H9 (cell line): ENCODE measurements at regions not wholly inside any gene's neighbourhood (a gene's known extent, or its start where the extent isn't known, plus 50 kb on each side); places are given as distances from the start of the nearest gene placed in this dataset.

Experiments
- DNase-seq: peaks from one replicate; pipeline ENCODE4 v3.0.0-alpha.2; 2017
- H2AFZ ChIP-seq: one replicate; pipeline ENCODE4 v1.6.1; 2013; ENCODE audit warnings: mild to moderate bottlenecking, low read length, control low read depth, moderate library complexity
- H2AK5ac ChIP-seq: 2 replicates; pipeline ENCODE4 v1.6.1; 2013; ENCODE audit warnings: low read length, control low read depth, mixed read lengths; ENCODE audit not compliant: insufficient read length
- H2BK120ac ChIP-seq: one replicate; pipeline ENCODE4 v1.6.1; 2013; ENCODE audit warnings: low read depth, mild to moderate bottlenecking, low read length, control low read depth, inconsistent platforms; ENCODE audit not compliant: poor library complexity, severe bottlenecking
- H2BK12ac ChIP-seq: 2 replicates; pipeline ENCODE4 v1.6.1; 2013; ENCODE audit warnings: low read length, control low read depth, mixed read lengths, low read depth; ENCODE audit not compliant: insufficient read length
- H2BK15ac ChIP-seq: 2 replicates; pipeline ENCODE4 v1.6.1; 2013; ENCODE audit warnings: low read depth, low read length, control low read depth
- H2BK20ac ChIP-seq: one replicate; pipeline ENCODE4 v1.6.1; 2013; ENCODE audit warnings: low read depth, mild to moderate bottlenecking, low read length, control low read depth, inconsistent platforms; ENCODE audit not compliant: poor library complexity, severe bottlenecking
- H2BK5ac ChIP-seq: 2 replicates; pipeline ENCODE4 v1.6.1; 2013; ENCODE audit warnings: low read length, control low read depth, mixed read lengths; ENCODE audit not compliant: insufficient read length
- H3K14ac ChIP-seq: 2 replicates; pipeline ENCODE4 v1.6.1; 2013; ENCODE audit warnings: low read length, control low read depth; ENCODE audit not compliant: insufficient read depth
- H3K18ac ChIP-seq: 2 replicates; pipeline ENCODE4 v1.6.1; 2013; ENCODE audit warnings: low read depth, mild to moderate bottlenecking, mixed read lengths, low read length, control low read depth; ENCODE audit not compliant: insufficient read length
- H3K23ac ChIP-seq: 2 replicates; pipeline ENCODE4 v1.6.1; 2013; ENCODE audit warnings: low read length, control low read depth, mixed read lengths, low read depth; ENCODE audit not compliant: insufficient read length
- H3K23me2 ChIP-seq: 2 replicates; pipeline ENCODE4 v1.6.1; 2013; ENCODE audit warnings: low read depth, mild to moderate bottlenecking, mixed read lengths, low read length, control low read depth; ENCODE audit not compliant: insufficient read length, poor library complexity, severe bottlenecking
- H3K27ac ChIP-seq: 2 replicates; pipeline ENCODE4 v1.5.1; 2013; ENCODE audit warnings: low read length, control low read depth, mixed read lengths, low read depth; ENCODE audit not compliant: insufficient read length
- H3K27me3 ChIP-seq: 2 replicates; pipeline ENCODE4 v1.6.1; 2013; ENCODE audit warnings: low read length, control low read depth, inconsistent platforms; ENCODE audit not compliant: insufficient read depth
- H3K4ac ChIP-seq: 2 replicates; pipeline ENCODE4 v1.6.1; 2013; ENCODE audit warnings: low read depth, mild to moderate bottlenecking, control low read depth, inconsistent platforms, low read length, moderate library complexity
- H3K4me1 ChIP-seq: 2 replicates; pipeline ENCODE4 v1.6.1; 2013; ENCODE audit warnings: low read length, control low read depth, inconsistent platforms; ENCODE audit not compliant: insufficient read depth
- H3K4me2 ChIP-seq: 2 replicates; pipeline ENCODE4 v1.6.1; 2013; ENCODE audit warnings: low read length, control low read depth, mixed read lengths; ENCODE audit not compliant: insufficient read length, insufficient read depth
- H3K56ac ChIP-seq: 2 replicates; pipeline ENCODE4 v1.6.1; 2013; ENCODE audit warnings: low read depth, mild to moderate bottlenecking, mixed read lengths, low read length, control low read depth; ENCODE audit not compliant: insufficient read length
- H3K79me1 ChIP-seq: 2 replicates; pipeline ENCODE4 v1.6.1; 2013; ENCODE audit warnings: low read depth, mild to moderate bottlenecking, moderate library complexity, low read length, control low read depth, inconsistent platforms; ENCODE audit not compliant: insufficient read depth, poor library complexity, severe bottlenecking
- H3K79me2 ChIP-seq: 2 replicates; pipeline ENCODE4 v1.6.1; 2013; ENCODE audit warnings: low read length, control low read depth, inconsistent platforms; ENCODE audit not compliant: insufficient read depth
- H3K9ac ChIP-seq: 2 replicates; pipeline ENCODE4 v1.6.1; 2013; ENCODE audit warnings: low read length, control low read depth, mixed read lengths; ENCODE audit not compliant: insufficient read length; ENCODE audit errors: extremely low read depth
- H3K9me3 ChIP-seq: one replicate; pipeline ENCODE4 v1.6.1; 2013; ENCODE audit warnings: low read depth, low read length, inconsistent platforms; ENCODE audit not compliant: control insufficient read depth
- H3T11ph ChIP-seq: one replicate; pipeline ENCODE4 v1.6.1; 2013; ENCODE audit warnings: mild to moderate bottlenecking, low read length, control low read depth, inconsistent platforms
- H4K20me1 ChIP-seq: one replicate; pipeline ENCODE4 v1.6.1; 2013; ENCODE audit not compliant: control insufficient read depth, insufficient read length, insufficient read depth
- H4K5ac ChIP-seq: 2 replicates; pipeline ENCODE4 v1.6.1; 2013; ENCODE audit warnings: low read depth, mild to moderate bottlenecking, mixed read lengths, low read length, control low read depth; ENCODE audit not compliant: insufficient read length
- H4K8ac ChIP-seq: replicated peaks from 2 replicates; pipeline ENCODE4 v1.6.1; 2013; ENCODE audit warnings: low read length, control low read depth, mixed read lengths, low read depth; ENCODE audit not compliant: insufficient read length
- H4K91ac ChIP-seq: 2 replicates; pipeline ENCODE4 v1.6.1; 2013; ENCODE audit warnings: low read depth, mild to moderate bottlenecking, moderate library complexity, mixed read lengths, low read length, control low read depth; ENCODE audit not compliant: insufficient read length
- H3K27ac Mint-ChIP-seq, 3 experiments: 2 replicates in 2 of 3; 3 replicates in 1 of 3; pipeline ENCODE4 v1.8.0; 2020 to 2021; ENCODE audit warnings: mixed read lengths in 3 of 3, mild to moderate bottlenecking in 1 of 3, moderate library complexity in 1 of 3
- H3K27me3 Mint-ChIP-seq: 2 replicates; pipeline ENCODE4 v1.8.0; 2021; ENCODE audit warnings: low read depth, mild to moderate bottlenecking, moderate library complexity, mixed read lengths
- H3K36me3 Mint-ChIP-seq, 3 experiments: 2 replicates in 2 of 3; 3 replicates in 1 of 3; pipeline ENCODE4 v1.8.0; 2020 to 2021; ENCODE audit warnings: low read depth in 3 of 3, mixed read lengths in 3 of 3; ENCODE audit not compliant: insufficient read depth in 1 of 3
- H3K4me1 Mint-ChIP-seq, 2 experiments: 2 replicates each; pipeline ENCODE4 v1.8.0; 2020; ENCODE audit warnings: mixed read lengths in 2 of 2
- H3K4me3 Mint-ChIP-seq, 2 experiments: 2 replicates in 1 of 2; 3 replicates in 1 of 2; pipeline ENCODE4 v1.8.0; 2020 to 2021; ENCODE audit warnings: mild to moderate bottlenecking in 2 of 2, mixed read lengths in 2 of 2, moderate library complexity in 1 of 2
- H3K9me3 Mint-ChIP-seq, 2 experiments: 2 replicates in 1 of 2; 3 replicates in 1 of 2; pipeline ENCODE4 v1.8.0; 2020; ENCODE audit warnings: mild to moderate bottlenecking in 2 of 2, mixed read lengths in 2 of 2, moderate library complexity in 1 of 2
- CTCF ChIP-seq: fragments of 200-600 bp; sonication (generic); conservative IDR thresholded peaks from 3 replicates; pipeline ENCODE4 v1.8.0; 2021; ENCODE audit warnings: antibody characterized with exemption, mild to moderate bottlenecking

- no peaks in the 10 kb centered on the region for H3K23me2 ChIP-seq
- no peak overlapping the region for H2BK5ac ChIP-seq
- no peak overlapping the region for H3K14ac ChIP-seq
- H2AK5ac ChIP-seq: no peak overlapping the region
- H3K18ac ChIP-seq: no peak overlapping the region
- no peak for DNase-seq
- H3K4ac ChIP-seq: no peak overlapping the region
- H2BK15ac ChIP-seq: no peak overlapping the region
- no peaks in the 10 kb centered on the region for H3K27me3 ChIP-seq
- no peak overlapping the region for H3K9ac ChIP-seq
- H3K27ac ChIP-seq: no peak overlapping the region
- no peaks in the 10 kb centered on the region for H4K20me1 ChIP-seq
- H3K4me1 ChIP-seq: no peaks in the 10 kb centered on the region
- H4K8ac ChIP-seq: no peak overlapping the region
- H2BK20ac ChIP-seq: no peak overlapping the region
- H3K9me3 Mint-ChIP-seq: no peaks in the 10 kb centered on the region
- H3K9me3 ChIP-seq: no peaks in the 10 kb centered on the region
- H4K5ac ChIP-seq: no peak overlapping the region
- H3K27me3 Mint-ChIP-seq: no peaks in the 10 kb centered on the region
- H3K56ac ChIP-seq: no peak overlapping the region
- no peaks in the 10 kb centered on the region; a peak in 1 of 7 replicates for H3K36me3 Mint-ChIP-seq
- H3K79me1 ChIP-seq: no peaks in the 10 kb centered on the region
- H3K4me1 Mint-ChIP-seq: peaks cover 0 to 3% of the 10 kb centered on the region in 2 experiments; a peak in 1 of 4 replicates
- no peaks in the 10 kb centered on the region for H3K79me2 ChIP-seq
- H3K23ac ChIP-seq: no peak overlapping the region
- no peak overlapping the region for H2BK12ac ChIP-seq
- H3K4me2 ChIP-seq: no peak overlapping the region
- H4K91ac ChIP-seq: no peak overlapping the region
- TF ChIP-seq CTCF: no peak
- no peak overlapping the region for H2AFZ ChIP-seq
- no peak overlapping the region for H3K4me3 Mint-ChIP-seq
- no peak overlapping the region for H3K27ac Mint-ChIP-seq
- no peak overlapping the region for H2BK120ac ChIP-seq
- H3T11ph ChIP-seq: no peak overlapping the region
These were observed 166.4 kb upstream of the SLC27A6 start for GRCh38 chr5:128798871-128799270.
